Transverse colon (tissue), 3 donors: ENCODE measurements at regions not wholly inside any gene's neighbourhood (a gene's known extent, or its start where the extent isn't known, plus 50 kb on each side); places are given as distances from the start of the nearest gene placed in this dataset.

ENCODE experiments used
- CTCF ChIP-seq, 5 experiments: fragments of 200-600 bp in 3 of 5; fragments of 450-650 bp in 2 of 5; sonication (generic) in 3 of 5; IDR thresholded peaks; 1 replicate in 2 of 5; 2 replicates in 3 of 5; pipeline ENCODE4 v1.5.1; 2016 to 2017; ENCODE audit warnings: antibody characterized with exemption in 5 of 5, inconsistent platforms in 3 of 5, mild to moderate bottlenecking in 2 of 5, moderate library complexity in 1 of 5
- POLR2A ChIP-seq: fragments of 450-650 bp; IDR thresholded peaks from one replicate; pipeline ENCODE4 v1.6.1; 2016; ENCODE audit warnings: antibody characterized with exemption, mild to moderate bottlenecking, moderate library complexity

- TF ChIP-seq CTCF (IDR thresholded peaks at IDR 0.05) (peak; percentile 28 to 49 (median 39)), POLR2A (no peak)
Measured at GRCh38 chr11:57116654-57117053, 65.1 kb upstream of the LRRC55 start.
